GM06990 (cell line): ENCODE measurements at regions not wholly inside any gene's neighbourhood (a gene's known extent, or its start where the extent isn't known, plus 50 kb on each side); places are given as distances from the start of the nearest gene placed in this dataset.

Source experiments
- DNase-seq: peaks from one replicate; pipeline ENCODE4 v3.0.0-alpha.2; 2011; ENCODE audit not compliant: insufficient read length; ENCODE audit errors: extremely low read depth
- H3K27me3 ChIP-seq: replicated peaks from 2 replicates; pipeline ENCODE4 v1.6.0; 2011; ENCODE audit warnings: low read length; ENCODE audit not compliant: control insufficient read depth, insufficient read depth
- H3K36me3 ChIP-seq: 2 replicates; pipeline ENCODE4 v1.5.1; 2011; ENCODE audit warnings: low read length; ENCODE audit not compliant: control insufficient read depth, insufficient read depth
- H3K4me3 ChIP-seq: replicated peaks from 2 replicates; pipeline ENCODE4 v1.5.1; 2011; ENCODE audit warnings: low read depth, mild to moderate bottlenecking, control low read depth, low read length
- TF ChIP-seq, protein P1 (sequence below): IDR thresholded peaks from 2 replicates; pipeline ENCODE4 v1.5.1; 2011; ENCODE audit warnings: low read length, control low read depth, mild to moderate bottlenecking, inconsistent platforms; ENCODE audit not compliant: insufficient read depth, poor library complexity, severe bottlenecking

DNA sequence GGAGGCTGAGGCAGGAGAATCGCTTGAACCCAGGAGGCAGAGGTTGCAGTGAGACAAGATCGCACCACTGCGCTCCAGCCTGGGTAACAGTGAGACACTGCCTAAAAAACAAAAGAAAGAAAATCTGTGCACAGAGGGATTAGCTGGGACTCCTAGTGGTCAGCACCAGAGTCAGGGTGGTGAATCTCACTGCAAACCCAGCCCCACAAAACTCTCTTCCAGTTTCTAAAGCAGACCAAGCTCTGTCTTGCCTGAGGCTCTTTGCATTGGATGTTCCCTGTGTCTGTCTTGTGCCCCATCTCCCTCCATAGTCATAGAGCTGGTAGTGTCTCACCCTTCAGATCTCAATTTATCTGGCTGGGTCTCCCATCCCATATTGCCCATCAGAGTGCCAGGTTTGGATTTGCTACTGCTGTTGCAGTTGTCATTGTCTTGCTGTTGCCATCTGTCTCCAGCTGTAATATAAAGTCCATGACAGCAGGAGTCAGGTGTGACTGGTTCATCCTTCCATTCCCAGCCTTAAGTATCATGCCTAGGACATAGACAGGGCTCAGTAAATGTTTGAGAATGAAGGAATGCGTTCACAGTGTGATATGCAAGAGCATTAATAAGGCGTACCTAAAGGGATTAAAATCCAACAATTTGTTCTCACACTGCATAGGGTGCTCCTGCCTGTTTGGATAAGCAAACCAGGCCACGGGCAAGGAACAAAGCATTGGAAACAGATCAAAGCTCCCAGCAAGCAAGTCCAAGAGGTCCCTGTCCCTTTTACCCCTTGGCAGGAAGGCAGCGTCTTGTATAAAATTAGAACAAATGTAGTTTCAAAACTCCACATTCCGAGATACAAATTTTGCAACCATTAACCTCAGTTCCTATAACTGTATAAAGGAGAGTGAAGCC lies 614.6 kb upstream of the CDH5 start:
- TF ChIP-seq, protein P1, sequence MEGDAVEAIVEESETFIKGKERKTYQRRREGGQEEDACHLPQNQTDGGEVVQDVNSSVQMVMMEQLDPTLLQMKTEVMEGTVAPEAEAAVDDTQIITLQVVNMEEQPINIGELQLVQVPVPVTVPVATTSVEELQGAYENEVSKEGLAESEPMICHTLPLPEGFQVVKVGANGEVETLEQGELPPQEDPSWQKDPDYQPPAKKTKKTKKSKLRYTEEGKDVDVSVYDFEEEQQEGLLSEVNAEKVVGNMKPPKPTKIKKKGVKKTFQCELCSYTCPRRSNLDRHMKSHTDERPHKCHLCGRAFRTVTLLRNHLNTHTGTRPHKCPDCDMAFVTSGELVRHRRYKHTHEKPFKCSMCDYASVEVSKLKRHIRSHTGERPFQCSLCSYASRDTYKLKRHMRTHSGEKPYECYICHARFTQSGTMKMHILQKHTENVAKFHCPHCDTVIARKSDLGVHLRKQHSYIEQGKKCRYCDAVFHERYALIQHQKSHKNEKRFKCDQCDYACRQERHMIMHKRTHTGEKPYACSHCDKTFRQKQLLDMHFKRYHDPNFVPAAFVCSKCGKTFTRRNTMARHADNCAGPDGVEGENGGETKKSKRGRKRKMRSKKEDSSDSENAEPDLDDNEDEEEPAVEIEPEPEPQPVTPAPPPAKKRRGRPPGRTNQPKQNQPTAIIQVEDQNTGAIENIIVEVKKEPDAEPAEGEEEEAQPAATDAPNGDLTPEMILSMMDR = no peak
- H3K27me3 ChIP-seq = no peaks in the 10 kb centered on the region
- no peak for DNase-seq
- H3K36me3 ChIP-seq = no peaks in the 10 kb centered on the region
- H3K4me3 ChIP-seq = no peak overlapping the region

DNA sequence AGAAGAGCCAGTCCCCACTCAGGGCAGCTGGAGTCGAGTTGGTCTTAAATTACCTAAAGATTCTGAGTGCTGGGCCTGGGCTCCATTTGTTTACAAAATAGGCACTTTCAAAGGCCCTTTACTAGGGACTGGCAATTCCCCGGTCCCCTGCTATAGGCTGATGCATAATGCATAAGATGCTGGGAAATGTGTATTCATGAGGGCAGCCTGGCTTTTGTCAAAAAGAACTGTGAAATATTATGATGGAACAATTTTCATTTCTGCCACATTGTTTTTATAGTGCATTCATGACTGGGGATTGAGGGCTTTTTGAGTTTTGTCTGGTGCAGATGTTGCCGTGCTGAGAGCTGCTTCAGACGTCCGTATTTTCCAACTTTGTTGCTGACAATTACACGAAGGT lies 617.0 kb upstream of the CDH5 start:
- H3K36me3 ChIP-seq = no peaks in the 10 kb centered on the region
- no peak overlapping the region for H3K4me3 ChIP-seq
- TF ChIP-seq, protein P1 = no peak
- DNase-seq = no peak
- H3K27me3 ChIP-seq = no peaks in the 10 kb centered on the region

DNA sequence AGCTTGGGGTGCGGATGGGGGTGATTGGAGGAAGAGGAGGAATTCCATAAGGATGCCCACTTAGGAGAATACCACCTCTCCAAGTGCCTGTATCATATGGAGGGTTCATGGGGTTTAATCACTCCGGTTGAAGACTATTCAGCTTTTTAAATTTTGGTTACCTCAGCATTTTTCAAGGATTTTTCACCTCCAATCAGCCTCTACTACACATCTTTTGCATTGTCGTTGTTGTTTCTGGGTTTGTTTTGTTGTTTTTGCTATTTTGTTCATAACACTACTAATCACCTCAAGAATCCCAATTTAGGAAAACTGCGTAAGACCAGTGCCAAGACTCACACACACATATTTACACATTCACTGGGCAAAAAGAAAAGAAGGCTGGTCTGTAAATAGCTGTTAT lies 619.5 kb upstream of the CDH5 start:
- no peaks in the 10 kb centered on the region for H3K27me3 ChIP-seq
- TF ChIP-seq, protein P1 = no peak
- no peak for DNase-seq
- no peaks in the 10 kb centered on the region for H3K36me3 ChIP-seq
- no peak overlapping the region for H3K4me3 ChIP-seq

DNA sequence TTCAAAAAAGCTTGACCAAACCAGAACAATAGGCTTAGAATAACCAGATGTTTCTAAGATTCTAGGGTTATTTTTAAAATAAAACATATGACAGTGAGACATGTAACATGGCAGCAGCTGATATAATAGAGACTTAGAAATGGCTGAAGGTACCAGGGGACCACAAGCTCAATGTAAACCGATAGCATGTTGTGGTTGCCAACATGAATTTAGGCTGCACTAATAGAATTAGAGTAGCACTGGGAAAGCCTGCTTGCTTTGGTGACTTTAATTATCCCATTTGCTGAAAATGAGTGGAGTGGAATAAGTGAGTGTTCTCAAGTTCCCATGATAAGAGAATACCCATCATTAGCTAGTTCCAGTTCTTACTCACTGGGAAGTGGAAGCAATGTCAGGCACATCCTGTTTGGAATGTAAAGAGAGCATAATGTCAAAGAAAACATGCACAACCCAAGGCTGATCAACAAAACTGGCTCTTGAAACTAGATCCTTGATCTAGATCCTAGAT lies 621.2 kb upstream of the CDH5 start:
- no peak for DNase-seq
- H3K27me3 ChIP-seq = no peaks in the 10 kb centered on the region
- no peaks in the 10 kb centered on the region for H3K36me3 ChIP-seq
- H3K4me3 ChIP-seq = no peak overlapping the region
- TF ChIP-seq, protein P1 = no peak

DNA sequence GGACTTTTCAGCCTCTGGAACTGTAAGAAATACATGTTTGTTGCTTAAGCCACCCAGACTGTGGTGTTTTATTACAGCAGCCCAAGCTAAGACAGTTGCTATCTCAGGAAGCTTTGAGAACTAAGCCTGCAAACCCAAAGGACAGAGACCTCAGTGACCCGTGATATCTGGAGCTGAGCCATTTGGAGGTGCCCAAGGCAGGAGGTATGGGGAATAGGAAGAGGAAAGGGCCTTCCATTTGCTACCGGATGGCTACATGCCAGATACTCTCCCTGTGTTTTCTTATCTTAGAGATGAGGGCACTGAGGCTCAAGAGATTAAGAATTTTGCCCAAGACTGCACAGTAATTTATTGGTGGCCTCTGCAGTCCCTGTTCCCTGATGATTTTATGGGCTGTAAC lies 622.1 kb upstream of the CDH5 start:
- no peaks in the 10 kb centered on the region for H3K27me3 ChIP-seq
- TF ChIP-seq, protein P1 = no peak
- no peak overlapping the region for H3K4me3 ChIP-seq
- DNase-seq = no peak
- no peaks in the 10 kb centered on the region for H3K36me3 ChIP-seq
